ENCODE measurements at regions not wholly inside any gene's neighbourhood (a gene's known extent, or its start where the extent isn't known, plus 50 kb on each side); places are given as distances from the start of the nearest gene placed in this dataset.

DNA sequence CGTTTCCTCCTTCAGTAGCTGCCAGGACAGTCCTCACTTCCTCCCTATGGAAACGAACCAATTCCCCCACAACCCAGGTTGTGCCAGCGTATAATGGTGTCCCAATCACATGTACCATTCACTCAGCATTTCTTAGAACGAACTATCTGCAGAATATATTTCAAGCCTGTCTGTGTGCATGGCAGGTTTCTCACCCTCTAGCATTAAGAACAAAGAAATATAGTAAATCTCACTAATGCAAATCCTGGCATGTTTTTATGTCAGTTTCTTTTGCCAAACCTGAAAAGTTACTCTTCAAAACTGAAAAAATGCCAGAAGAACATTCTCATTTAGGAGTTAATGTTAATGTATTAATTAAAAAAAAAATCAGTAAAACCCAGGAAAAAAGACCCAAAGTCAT lies 405.9 kb upstream of the KLF6 start:
- TF ChIP-seq, protein P1, sequence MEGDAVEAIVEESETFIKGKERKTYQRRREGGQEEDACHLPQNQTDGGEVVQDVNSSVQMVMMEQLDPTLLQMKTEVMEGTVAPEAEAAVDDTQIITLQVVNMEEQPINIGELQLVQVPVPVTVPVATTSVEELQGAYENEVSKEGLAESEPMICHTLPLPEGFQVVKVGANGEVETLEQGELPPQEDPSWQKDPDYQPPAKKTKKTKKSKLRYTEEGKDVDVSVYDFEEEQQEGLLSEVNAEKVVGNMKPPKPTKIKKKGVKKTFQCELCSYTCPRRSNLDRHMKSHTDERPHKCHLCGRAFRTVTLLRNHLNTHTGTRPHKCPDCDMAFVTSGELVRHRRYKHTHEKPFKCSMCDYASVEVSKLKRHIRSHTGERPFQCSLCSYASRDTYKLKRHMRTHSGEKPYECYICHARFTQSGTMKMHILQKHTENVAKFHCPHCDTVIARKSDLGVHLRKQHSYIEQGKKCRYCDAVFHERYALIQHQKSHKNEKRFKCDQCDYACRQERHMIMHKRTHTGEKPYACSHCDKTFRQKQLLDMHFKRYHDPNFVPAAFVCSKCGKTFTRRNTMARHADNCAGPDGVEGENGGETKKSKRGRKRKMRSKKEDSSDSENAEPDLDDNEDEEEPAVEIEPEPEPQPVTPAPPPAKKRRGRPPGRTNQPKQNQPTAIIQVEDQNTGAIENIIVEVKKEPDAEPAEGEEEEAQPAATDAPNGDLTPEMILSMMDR (IDR thresholded peaks at IDR 0.05 in 8 of 11, conservative IDR thresholded peaks at IDR 0.05 in 3 of 11), result no peak
- TF ChIP-seq POLR2A (IDR thresholded peaks at IDR 0.05) (no peak), POLR2AphosphoS5 (IDR thresholded peaks at IDR 0.05) (no peak)
